ENCODE measurements at regions not wholly inside any gene's neighbourhood (a gene's known extent, or its start where the extent isn't known, plus 50 kb on each side); places are given as distances from the start of the nearest gene placed in this dataset.

- TF ChIP-seq CTCF (IDR thresholded peaks at IDR 0.05), result no peak
- no peak for TF ChIP-seq USF2 (IDR thresholded peaks at IDR 0.05)
- TF ChIP-seq CHD2 (IDR thresholded peaks at IDR 0.05; ENCODE audit: low read length, partially characterized antibody), result no peak
- TF ChIP-seq REST (IDR thresholded peaks at IDR 0.05), result no peak
- TF ChIP-seq NR3C1 (IDR thresholded peaks at IDR 0.05), result no peak
- TF ChIP-seq CEBPB (IDR thresholded peaks at IDR 0.05), result no peak
- no peak for TF ChIP-seq POLR2AphosphoS2 (conservative IDR thresholded peaks at IDR 0.05; ENCODE audit: low read length)
- TF ChIP-seq POLR2A (IDR thresholded peaks at IDR 0.05; ENCODE audit: low read length), result no peak
- no peak for TF ChIP-seq PBX3 (IDR thresholded peaks at IDR 0.05)
- no peak for TF ChIP-seq ZSCAN20 (CRISPR knock-in tag; IDR thresholded peaks at IDR 0.05)
- no peak for TF ChIP-seq ZNF302 (CRISPR knock-in tag; IDR thresholded peaks at IDR 0.05)
- no peak for TF ChIP-seq MAX (IDR thresholded peaks at IDR 0.05)
- no peak for TF ChIP-seq ATOH8 (CRISPR knock-in tag; IDR thresholded peaks at IDR 0.05; ENCODE audit: low read depth)
- no peak for TF ChIP-seq EP300 (IDR thresholded peaks at IDR 0.05)
Measured at GRCh38 chr5:118353970-118354369, 634.4 kb downstream of the DTWD2 start.
